ENCODE measurements at regions not wholly inside any gene's neighbourhood (a gene's known extent, or its start where the extent isn't known, plus 50 kb on each side); places are given as distances from the start of the nearest gene placed in this dataset.

DNA sequence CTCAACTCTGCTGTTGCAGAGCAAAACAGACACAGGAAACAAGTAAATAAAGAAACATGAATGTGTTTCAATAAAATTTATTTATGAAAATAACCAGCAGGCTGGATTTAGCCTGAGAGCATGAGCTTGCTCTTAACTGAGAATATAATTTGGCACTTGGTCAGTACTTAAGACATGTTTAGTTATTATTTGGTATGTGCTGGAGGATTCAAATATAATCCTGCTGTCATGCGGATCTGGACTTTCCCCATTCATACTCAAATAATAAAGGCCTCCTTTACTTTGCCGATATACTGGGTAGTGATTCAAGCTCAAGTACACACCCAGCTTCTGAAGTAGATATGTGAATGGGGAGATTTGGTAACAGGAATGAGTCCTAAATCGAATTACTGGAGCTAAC lies 465.5 kb upstream of the HS3ST1 start:
- TF ChIP-seq, protein P1, sequence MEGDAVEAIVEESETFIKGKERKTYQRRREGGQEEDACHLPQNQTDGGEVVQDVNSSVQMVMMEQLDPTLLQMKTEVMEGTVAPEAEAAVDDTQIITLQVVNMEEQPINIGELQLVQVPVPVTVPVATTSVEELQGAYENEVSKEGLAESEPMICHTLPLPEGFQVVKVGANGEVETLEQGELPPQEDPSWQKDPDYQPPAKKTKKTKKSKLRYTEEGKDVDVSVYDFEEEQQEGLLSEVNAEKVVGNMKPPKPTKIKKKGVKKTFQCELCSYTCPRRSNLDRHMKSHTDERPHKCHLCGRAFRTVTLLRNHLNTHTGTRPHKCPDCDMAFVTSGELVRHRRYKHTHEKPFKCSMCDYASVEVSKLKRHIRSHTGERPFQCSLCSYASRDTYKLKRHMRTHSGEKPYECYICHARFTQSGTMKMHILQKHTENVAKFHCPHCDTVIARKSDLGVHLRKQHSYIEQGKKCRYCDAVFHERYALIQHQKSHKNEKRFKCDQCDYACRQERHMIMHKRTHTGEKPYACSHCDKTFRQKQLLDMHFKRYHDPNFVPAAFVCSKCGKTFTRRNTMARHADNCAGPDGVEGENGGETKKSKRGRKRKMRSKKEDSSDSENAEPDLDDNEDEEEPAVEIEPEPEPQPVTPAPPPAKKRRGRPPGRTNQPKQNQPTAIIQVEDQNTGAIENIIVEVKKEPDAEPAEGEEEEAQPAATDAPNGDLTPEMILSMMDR (IDR thresholded peaks at IDR 0.05): no peak
- no peak for TF ChIP-seq EZH2 (IDR thresholded peaks at IDR 0.05; ENCODE audit: borderline replicate concordance, insufficient read depth, low read depth, low read length, poor library complexity, severe bottlenecking)
- no peaks in the 10 kb centered on the region for H4K20me1 ChIP-seq (ENCODE audit: control insufficient read depth, insufficient read depth, low read length, poor library complexity, severe bottlenecking)
- no peaks in the 10 kb centered on the region for H3K4me1 ChIP-seq (ENCODE audit: control insufficient read depth in 2 of 2, insufficient read depth in 2 of 2, low read length in 2 of 2)
- H3K4me3 ChIP-seq (ENCODE audit: control extremely low read depth in 1 of 5, extremely low read depth in 1 of 5, insufficient read depth in 1 of 5, low read depth in 2 of 5, low read length in 4 of 5): no peak overlapping the region
- Mint-ChIP-seq H3K27me3 (no peaks in the 10 kb centered on the region), H3K4me3 (no peak overlapping the region), H3K27ac (no peak overlapping the region), H3K4me1 (no peaks in the 10 kb centered on the region), H3K9me3 (ENCODE audit: insufficient read depth) (peaks cover 12% of the 10 kb centered on the region)
- no peak overlapping the region for H3K27ac ChIP-seq (ENCODE audit: low read length in 2 of 2)
- no CpG with 5 or more reads among the region's 3 CpGs for WGBS (ENCODE audit: insufficient coverage)
- H3K4me2 ChIP-seq (replicated peaks; ENCODE audit: low read depth, low read length, poor library complexity, severe bottlenecking): no peak overlapping the region
- DNase-seq (no peak), ATAC-seq (ENCODE audit: low read depth) (no peak)
- H3K9me3 ChIP-seq (ENCODE audit: control extremely low read depth in 1 of 3, control insufficient read depth in 2 of 3, insufficient read depth in 1 of 3, low read length in 2 of 3): peaks cover 0 to 8% (median 2%) of the 10 kb centered on the region in 3 donors
- intact Hi-C loops (cut with micrococcal nuclease): no loop called here
- no peaks in the 10 kb centered on the region for H3K79me2 ChIP-seq (ENCODE audit: control insufficient read depth, insufficient read depth, low read length)
- H2AFZ ChIP-seq (ENCODE audit: insufficient read depth, low read depth, low read length, poor library complexity, severe bottlenecking): no peak overlapping the region
- CTCF ChIA-PET: no interaction called here
- H3K9ac ChIP-seq (ENCODE audit: low read length): no peak overlapping the region
- POLR2A ChIA-PET: no interaction called here
- H3K36me3 ChIP-seq (replicated peaks in 1 of 2; ENCODE audit: control extremely low read depth in 1 of 2, control insufficient read depth in 1 of 2, extremely low read depth in 1 of 2, insufficient read depth in 2 of 2, low read length in 1 of 2): no peaks in the 10 kb centered on the region
- H3K27me3 ChIP-seq (replicated peaks in 1 of 4; ENCODE audit: control extremely low read depth in 1 of 4, control insufficient read depth in 3 of 4, insufficient read depth in 4 of 4, low read length in 3 of 4): no peaks in the 10 kb centered on the region

DNA sequence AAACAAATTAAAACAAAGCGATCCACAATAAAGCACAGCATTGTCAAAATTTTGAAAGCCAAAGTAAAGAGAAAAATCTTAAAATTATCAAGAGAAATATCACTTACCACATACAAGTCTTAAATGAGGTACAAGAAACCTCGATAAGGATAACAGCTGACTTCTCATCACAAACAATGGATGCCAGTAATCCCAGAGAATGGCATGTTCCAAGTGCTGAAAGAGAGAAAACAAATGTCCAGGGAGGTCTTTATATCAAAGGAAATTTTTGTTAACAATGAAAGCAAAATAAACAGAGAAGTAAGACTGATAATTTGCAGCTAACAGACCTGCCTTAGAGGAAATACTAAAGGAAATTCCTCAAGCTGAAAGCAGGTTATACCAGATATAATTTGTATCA lies 460.4 kb upstream of the HS3ST1 start:
- Histone ChIP-seq H3K4me3 (ENCODE audit: control extremely low read depth in 1 of 5, extremely low read depth in 1 of 5, insufficient read depth in 1 of 5, low read depth in 2 of 5, low read length in 4 of 5) (no peak overlapping the region), H3K79me2 (ENCODE audit: control insufficient read depth, insufficient read depth, low read length) (no peaks in the 10 kb centered on the region), H3K36me3 (replicated peaks in 1 of 2; ENCODE audit: control extremely low read depth in 1 of 2, control insufficient read depth in 1 of 2, extremely low read depth in 1 of 2, insufficient read depth in 2 of 2, low read length in 1 of 2) (no peaks in the 10 kb centered on the region), H2AFZ (ENCODE audit: insufficient read depth, low read depth, low read length, poor library complexity, severe bottlenecking) (no peak overlapping the region), H3K9ac (ENCODE audit: low read length) (no peak overlapping the region), H3K4me1 (ENCODE audit: control insufficient read depth in 2 of 2, insufficient read depth in 2 of 2, low read length in 2 of 2) (no peaks in the 10 kb centered on the region), H3K27me3 (replicated peaks in 1 of 4; ENCODE audit: control extremely low read depth in 1 of 4, control insufficient read depth in 3 of 4, insufficient read depth in 4 of 4, low read length in 3 of 4) (no peaks in the 10 kb centered on the region), H3K4me2 (replicated peaks; ENCODE audit: low read depth, low read length, poor library complexity, severe bottlenecking) (no peak overlapping the region), H3K27ac (ENCODE audit: low read length in 2 of 2) (no peak overlapping the region), H4K20me1 (ENCODE audit: control insufficient read depth, insufficient read depth, low read length, poor library complexity, severe bottlenecking) (no peaks in the 10 kb centered on the region), H3K9me3 (ENCODE audit: control extremely low read depth in 1 of 3, control insufficient read depth in 2 of 3, insufficient read depth in 1 of 3, low read length in 2 of 3) (no peaks in the 10 kb centered on the region)
- Mint-ChIP-seq H3K9me3 (ENCODE audit: insufficient read depth) (peaks cover 3% of the 10 kb centered on the region), H3K4me1 (no peaks in the 10 kb centered on the region), H3K4me3 (no peak overlapping the region), H3K27me3 (no peaks in the 10 kb centered on the region), H3K27ac (no peak overlapping the region)
- ATAC-seq (ENCODE audit: low read depth): no peak
- WGBS (ENCODE audit: insufficient coverage): no CpG with 5 or more reads among the region's 2 CpGs
- ChIA-PET CTCF (no interaction called here), POLR2A (no interaction called here)
- TF ChIP-seq, protein P1 (IDR thresholded peaks at IDR 0.05): no peak
- TF ChIP-seq EZH2 (IDR thresholded peaks at IDR 0.05; ENCODE audit: borderline replicate concordance, insufficient read depth, low read depth, low read length, poor library complexity, severe bottlenecking): no peak
- intact Hi-C loops (cut with micrococcal nuclease): no loop called here
- no peak for DNase-seq

Data from B cell (primary cell).